ENCODE measurements at regions not wholly inside any gene's neighbourhood (a gene's known extent, or its start where the extent isn't known, plus 50 kb on each side); places are given as distances from the start of the nearest gene placed in this dataset.

- no peak for DNase-seq (ENCODE audit: low read depth in 2 of 2)
Measured at GRCh38 chr16:86800894-86801293, 222.5 kb downstream of the FOXL1 start.

DNA sequence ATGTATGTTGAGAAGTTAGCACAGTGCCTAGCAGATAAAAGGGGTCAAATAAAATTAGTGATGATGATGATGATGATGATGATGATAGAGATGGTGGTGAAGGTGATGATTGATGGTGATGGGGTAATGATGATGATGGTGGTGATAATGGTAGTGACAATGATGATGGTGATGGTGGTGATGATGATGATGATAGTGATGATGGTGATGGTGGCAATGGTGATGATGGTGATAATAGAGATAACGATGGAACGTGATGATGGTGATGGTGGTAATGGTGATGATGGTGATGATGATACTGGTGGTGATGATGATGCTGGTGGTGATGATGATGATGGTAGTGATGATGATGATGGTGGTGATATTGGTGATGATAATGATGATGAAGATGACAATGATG lies 223.7 kb downstream of the FOXL1 start:
- DNase-seq (ENCODE audit: low read depth in 2 of 2): no peak

DNA sequence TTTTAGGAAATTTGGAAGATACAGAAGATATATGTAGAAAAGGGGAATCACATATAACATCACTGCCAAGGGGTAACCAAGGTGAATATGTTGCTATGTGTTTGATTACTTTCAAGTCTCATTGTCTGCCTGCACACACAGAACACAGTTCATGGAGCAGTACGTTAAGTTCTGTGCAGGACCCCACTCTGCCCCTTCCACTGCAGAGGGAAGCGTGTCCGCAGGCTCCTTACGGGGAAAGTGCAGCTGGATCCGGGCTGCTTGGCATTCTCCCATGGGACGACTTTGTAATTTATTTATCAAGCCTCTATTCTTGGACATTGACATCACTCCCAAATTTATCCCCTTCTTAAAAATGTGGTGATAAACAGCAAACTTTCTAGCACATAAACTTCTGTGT lies 226.8 kb downstream of the FOXL1 start:
- DNase-seq (ENCODE audit: low read depth in 2 of 2): no peak

GRCh38 chr16:86806181-86806837 lies 228.0 kb downstream of the FOXL1 start:
- no peak for DNase-seq (ENCODE audit: low read depth in 2 of 2)

DNA sequence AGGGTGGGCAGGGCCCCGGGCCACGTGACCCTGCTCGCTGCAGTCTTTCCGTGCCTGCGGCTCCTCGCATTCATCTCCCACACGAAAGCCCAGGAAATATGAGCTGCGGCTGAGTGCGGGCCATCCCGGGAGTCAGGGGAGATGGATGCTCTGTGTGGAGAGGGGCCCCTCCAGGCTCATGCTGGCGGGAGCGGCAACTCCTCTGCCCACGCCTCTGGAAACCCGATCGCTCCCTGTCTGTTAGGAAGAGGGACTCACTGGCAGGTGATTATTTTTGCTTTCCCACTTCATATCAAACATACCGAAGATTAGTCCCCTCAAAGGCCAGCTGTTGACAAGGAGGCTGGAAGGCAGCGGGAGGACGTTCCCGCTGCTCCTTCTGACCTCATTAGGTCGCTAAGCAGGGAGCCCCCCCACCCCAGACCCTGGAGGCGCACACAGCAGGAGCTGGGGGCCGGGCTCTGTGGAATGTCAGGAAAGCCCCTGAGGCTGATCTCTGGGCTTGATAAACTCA lies 228.5 kb downstream of the FOXL1 start:
- DNase-seq (ENCODE audit: low read depth in 2 of 2): no peak

DNA sequence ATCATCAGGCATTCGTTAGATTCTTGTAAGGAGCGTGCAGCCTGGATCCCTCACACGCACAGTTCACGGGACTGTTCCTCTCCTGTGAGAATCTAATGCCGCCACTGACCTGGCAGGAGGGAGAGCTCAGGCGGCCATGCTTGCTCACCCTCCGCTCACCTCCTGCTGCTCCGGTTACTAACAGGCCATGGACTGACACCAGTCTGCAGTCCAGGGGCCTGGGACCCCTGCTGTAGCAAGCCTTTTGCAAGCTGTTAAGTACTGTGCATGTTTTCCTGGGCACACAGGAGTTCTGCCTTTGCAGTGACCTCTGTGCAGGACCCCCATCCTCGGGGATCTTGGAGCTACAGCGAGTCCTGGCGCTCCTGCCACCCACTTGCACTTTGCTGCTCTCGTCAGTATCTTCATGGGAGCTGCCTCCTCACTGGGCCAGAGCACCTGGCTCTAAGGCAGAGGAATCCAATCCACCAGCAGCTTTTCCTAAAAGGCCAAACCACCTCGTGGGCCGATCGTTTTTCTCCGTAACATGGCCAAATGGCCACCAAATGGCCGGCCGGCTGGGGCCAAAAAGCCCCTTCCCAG lies 230.6 kb downstream of the FOXL1 start:
- DNase-seq (ENCODE audit: low read depth in 2 of 2): no peak

DNA sequence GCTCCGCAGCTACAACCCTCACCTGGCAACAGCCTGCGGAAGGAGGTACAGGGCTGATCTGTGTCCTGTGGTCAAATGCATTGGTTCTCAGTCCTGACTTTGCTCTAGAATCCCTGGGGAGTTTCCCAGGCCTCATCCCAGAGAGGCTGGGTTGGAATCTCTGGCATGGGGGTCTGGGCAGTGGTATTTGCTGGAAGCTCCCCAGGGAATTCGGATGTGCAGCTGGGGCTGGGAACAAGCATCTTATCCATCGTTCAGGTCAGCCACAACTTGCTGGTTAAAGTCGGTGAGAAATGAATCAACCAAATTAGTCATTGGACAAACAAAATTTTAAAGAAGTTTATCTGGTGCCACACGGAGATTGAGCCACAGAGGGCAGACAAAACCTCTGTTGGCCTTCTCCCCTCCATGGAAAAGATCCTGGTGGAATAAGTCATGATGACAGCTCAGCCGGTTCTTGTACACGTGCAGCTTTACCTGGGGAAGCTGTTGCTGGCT lies 231.2 kb downstream of the FOXL1 start:
- no peak for DNase-seq (ENCODE audit: low read depth in 2 of 2)

DNA sequence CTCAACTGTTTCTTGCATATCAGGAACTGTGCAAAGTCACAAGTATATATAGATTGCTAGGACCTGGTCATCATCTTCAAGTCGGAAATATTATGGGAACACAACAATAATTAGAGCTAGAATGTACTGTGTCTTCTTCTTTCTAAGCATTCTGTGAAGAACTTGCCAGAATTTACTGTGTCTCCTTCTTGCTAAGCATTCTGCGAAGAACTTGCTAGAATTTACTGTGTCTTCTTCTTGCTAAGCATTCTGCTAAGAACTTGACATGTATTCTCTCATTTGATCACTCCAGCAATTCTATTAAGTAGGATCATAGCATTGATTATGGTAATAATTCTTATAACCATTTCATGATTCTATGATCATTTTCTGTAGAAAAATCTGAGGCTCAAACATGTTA lies 231.7 kb downstream of the FOXL1 start:
- DNase-seq (ENCODE audit: low read depth in 2 of 2): no peak

GRCh38 chr16:86812363-86812970 lies 234.1 kb downstream of the FOXL1 start:
- no peak for DNase-seq (ENCODE audit: low read depth in 2 of 2)

DNA sequence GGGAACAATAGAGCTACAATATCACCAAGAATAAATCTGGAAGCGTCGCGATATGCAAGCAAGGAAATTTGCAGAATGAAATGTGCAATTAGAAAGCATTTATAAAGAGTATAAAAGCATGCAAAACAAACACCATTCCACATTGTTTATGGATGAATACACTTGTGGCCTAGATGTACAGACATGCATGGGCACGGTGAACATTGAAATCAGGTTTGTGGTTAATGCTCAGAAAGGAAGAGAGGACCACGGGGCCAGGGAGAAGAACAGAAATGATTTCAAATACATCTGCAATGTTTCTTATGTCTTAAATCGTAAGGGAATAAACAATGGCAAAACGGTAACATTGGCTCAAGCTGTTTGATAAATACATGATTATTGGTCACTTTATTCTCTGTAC lies 235.9 kb downstream of the FOXL1 start:
- no peak for DNase-seq (ENCODE audit: low read depth in 2 of 2)

DNA sequence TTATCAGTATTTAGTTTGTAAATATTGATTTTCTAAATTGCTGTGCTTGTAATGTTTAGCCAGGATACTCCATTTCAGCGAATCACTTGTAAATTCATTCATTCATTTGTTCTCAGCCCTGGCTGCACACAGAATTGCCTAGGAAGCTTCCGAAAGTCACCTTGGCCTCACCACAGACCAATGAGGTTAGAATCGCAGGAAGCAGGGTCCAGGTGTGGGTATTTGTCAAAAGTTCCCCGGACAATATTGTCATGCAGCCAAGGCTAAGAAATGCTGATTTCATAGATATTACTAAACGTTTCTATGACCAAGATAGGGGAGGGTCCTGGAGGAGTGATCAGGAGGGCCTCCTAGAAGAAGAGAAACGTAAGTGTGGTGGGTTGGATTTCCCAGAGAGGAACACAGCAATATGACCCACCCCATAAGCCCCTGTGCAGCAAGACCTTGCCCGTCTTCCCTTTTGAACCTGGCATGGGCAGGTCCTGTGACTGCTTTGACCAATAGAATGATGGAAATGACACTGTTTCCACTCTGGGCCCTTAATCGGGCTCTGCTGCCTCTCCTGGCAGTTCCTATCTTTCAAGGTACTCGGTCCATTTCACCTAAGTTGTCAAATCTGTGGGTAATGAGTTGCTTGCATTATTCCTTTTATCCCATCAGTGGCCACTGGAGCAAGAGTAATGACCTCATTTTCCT lies 238.7 kb downstream of the FOXL1 start:
- DNase-seq (ENCODE audit: low read depth in 2 of 2): no peak

GRCh38 chr16:86818671-86819532 lies 240.6 kb downstream of the FOXL1 start:
- no peak for DNase-seq (ENCODE audit: low read depth in 2 of 2)

- no peak for DNase-seq (ENCODE audit: low read depth in 2 of 2)
Measured at GRCh38 chr16:86819533-86819892, 241.2 kb downstream of the FOXL1 start.

GRCh38 chr16:86821895-86822294 lies 243.5 kb downstream of the FOXL1 start:
- DNase-seq (ENCODE audit: low read depth in 2 of 2): no peak

GRCh38 chr16:86823125-86823524 lies 244.8 kb downstream of the FOXL1 start:
- no peak for DNase-seq (ENCODE audit: low read depth in 2 of 2)

DNA sequence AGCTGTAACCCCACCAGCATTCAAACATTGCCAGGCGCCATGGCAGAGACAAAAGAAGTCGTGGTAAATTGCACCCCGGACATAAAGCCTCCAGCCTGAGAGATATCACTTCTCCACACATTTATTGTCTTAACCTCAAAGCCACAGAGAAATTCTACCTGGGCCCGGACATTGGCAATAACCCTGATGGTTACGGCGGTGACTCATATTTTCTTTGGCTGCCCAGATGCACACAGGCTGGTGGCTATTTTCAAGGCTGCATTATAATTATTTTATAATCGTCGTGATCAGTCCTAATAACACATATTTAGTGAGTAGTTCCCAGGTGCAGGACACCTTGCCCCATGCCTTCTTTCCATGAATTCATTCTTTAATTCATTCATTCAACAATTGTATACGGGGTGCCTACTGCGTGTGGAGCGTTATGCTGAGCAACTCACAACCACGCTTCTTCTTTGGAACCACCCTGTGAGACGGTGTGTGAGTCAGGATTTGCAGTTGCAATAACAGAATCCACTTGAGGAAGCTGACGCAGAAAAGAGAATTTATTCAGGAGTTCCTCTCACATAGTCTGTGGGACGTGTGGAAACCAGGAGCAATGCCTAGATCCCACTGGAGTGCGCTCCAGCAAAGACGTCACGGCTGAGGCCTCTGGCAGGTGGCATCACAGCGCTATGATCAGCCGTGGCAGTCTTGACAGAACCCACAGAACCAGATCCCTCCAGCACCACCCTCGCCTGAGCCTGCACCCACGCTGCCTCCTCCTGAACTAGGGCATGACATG lies 245.7 kb downstream of the FOXL1 start:
- no peak for DNase-seq (ENCODE audit: low read depth in 2 of 2)

DNA sequence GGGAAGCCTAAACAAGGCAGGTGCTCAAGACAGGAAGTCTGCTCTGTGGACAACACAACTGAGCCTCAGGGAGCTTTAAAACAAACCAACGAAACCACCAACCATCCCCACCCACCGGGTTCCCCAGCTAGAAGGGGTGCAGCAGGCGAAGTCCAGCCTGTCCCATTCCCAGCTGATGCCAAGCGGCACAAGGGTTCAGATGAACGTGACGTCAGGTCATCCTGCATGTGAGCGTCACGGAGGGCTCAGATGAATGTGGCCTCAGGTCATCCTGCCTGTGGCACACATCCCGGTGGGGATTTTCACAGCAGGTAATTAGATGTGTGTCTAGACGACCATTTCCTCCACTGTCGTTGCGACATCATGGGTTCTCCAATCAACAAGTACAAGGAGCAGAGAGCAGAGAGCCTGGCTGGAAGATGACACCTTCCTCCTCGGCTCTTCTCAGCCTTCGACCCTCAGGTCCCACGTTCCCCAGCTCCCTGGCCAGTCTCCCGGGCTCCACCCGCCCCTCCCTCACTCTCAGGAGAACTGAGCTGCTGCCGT lies 246.5 kb downstream of the FOXL1 start:
- no peak for DNase-seq (ENCODE audit: low read depth in 2 of 2)

GRCh38 chr16:86825631-86826030 lies 247.3 kb downstream of the FOXL1 start:
- no peak for DNase-seq (ENCODE audit: low read depth in 2 of 2)

- no peak for DNase-seq (ENCODE audit: low read depth in 2 of 2)
Measured at GRCh38 chr16:86826941-86827340, 248.6 kb downstream of the FOXL1 start.

DNA sequence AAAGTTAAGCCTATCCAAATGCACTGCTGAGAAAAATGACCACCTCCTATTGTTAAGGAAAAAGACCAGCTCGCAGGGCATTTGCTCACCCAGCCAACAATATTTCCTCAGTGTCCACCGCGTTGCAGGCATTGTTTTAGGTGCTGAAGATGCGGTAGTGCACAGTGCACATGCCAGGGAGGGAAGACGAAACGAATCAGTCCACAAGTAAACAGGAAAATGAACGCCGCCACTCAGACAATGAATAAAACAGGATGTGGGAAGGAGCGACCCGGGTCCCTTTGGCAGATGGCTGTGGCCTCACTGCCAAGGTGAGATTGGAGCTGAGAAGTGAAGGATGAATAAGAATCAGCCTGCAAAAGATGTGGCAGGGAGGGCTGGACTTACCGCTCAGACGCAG lies 249.2 kb downstream of the FOXL1 start:
- no peak for DNase-seq (ENCODE audit: low read depth in 2 of 2)

GRCh38 chr16:86828202-86828601 lies 249.9 kb downstream of the FOXL1 start:
- no peak for DNase-seq (ENCODE audit: low read depth in 2 of 2)
